ENCODE measurements at regions not wholly inside any gene's neighbourhood (a gene's known extent, or its start where the extent isn't known, plus 50 kb on each side); places are given as distances from the start of the nearest gene placed in this dataset.

DNA sequence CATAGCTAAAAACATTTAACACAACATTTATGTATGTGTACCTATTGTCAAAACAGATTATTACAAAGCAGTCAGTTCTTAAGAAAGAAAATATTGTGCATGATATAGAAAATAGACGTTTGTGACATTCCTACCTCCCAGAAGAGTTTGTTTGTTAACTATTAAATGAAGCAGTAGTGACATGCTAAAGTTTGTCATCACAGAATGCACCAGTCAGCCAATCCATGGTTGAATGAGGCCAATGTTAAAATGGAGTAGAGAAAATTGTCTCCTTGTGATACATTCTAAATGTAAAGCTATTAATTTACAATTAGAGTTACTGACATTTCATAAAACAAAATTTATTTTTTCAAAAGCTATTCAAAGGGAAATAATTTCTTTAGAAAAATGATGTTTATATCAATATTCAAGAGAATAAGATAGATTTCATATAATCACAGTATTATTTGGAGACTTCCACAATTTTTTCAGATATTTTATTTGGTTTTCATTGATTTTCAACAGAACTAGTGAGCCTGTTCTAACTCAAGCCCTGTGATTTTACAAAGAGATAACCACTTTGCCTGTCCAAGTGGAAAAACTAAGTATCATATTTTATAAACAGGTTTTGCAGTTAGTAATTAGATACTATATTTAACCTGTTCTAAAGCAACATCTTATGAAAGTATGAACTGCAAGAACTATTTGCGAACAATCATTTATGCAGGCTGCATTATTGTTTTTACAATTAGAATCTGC is 176.8 kb downstream of the ISL1 start:
- Histone ChIP-seq H3K36me3 (ENCODE audit: low read depth, missing control alignments) (no peaks in the 10 kb centered on the region), H3K27ac (no peak overlapping the region), H3K27me3 (no peaks in the 10 kb centered on the region), H3K9me3 (no peaks in the 10 kb centered on the region), H3K4me1 (no peaks in the 10 kb centered on the region), H3K4me3 (no peak overlapping the region)
- intact Hi-C loops (cut with DNase I; ENCODE audit: low total_unique reads): no loop called here
- no peak for DNase-seq
- WGBS, 2 donors: 64 to 71% methylated on average over 2 of the region's 2 CpGs
- TF ChIP-seq, protein P1, sequence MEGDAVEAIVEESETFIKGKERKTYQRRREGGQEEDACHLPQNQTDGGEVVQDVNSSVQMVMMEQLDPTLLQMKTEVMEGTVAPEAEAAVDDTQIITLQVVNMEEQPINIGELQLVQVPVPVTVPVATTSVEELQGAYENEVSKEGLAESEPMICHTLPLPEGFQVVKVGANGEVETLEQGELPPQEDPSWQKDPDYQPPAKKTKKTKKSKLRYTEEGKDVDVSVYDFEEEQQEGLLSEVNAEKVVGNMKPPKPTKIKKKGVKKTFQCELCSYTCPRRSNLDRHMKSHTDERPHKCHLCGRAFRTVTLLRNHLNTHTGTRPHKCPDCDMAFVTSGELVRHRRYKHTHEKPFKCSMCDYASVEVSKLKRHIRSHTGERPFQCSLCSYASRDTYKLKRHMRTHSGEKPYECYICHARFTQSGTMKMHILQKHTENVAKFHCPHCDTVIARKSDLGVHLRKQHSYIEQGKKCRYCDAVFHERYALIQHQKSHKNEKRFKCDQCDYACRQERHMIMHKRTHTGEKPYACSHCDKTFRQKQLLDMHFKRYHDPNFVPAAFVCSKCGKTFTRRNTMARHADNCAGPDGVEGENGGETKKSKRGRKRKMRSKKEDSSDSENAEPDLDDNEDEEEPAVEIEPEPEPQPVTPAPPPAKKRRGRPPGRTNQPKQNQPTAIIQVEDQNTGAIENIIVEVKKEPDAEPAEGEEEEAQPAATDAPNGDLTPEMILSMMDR (IDR thresholded peaks at IDR 0.05): no peak
- TF ChIP-seq POLR2A (IDR thresholded peaks at IDR 0.05): no peak

DNA sequence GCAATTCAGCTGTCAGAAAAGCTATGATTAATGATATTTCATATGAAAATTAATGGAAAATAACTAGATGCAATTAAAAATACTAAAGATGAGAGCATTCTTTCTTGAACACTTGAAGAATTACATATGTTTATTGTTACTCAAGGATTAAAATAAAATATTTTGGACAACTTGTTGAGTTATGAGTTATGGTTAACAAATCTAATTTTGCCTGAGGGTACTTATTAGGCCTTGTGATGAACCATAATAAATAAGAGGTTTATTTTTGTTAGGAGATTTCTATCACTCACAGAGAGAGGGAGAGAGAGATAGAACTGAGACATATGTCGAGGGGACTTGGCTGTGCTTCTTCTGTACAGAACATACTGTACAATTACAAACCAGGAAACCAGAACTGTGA is 183.7 kb downstream of the ISL1 start:
- H3K27ac ChIP-seq: no peak overlapping the region
- no peaks in the 10 kb centered on the region for H3K27me3 ChIP-seq
- no peaks in the 10 kb centered on the region for H3K4me1 ChIP-seq
- no peaks in the 10 kb centered on the region for H3K9me3 ChIP-seq
- 23 to 30% methylated on average over 1 of the region's 1 CpG for WGBS, 2 donors
- TF ChIP-seq, protein P1 (IDR thresholded peaks at IDR 0.05): no peak
- TF ChIP-seq POLR2A (IDR thresholded peaks at IDR 0.05): no peak
- no peaks in the 10 kb centered on the region for H3K36me3 ChIP-seq (ENCODE audit: low read depth, missing control alignments)
- no peak overlapping the region for H3K4me3 ChIP-seq
- intact Hi-C loops (cut with DNase I; ENCODE audit: low total_unique reads): no loop called here
- no peak for DNase-seq

DNA sequence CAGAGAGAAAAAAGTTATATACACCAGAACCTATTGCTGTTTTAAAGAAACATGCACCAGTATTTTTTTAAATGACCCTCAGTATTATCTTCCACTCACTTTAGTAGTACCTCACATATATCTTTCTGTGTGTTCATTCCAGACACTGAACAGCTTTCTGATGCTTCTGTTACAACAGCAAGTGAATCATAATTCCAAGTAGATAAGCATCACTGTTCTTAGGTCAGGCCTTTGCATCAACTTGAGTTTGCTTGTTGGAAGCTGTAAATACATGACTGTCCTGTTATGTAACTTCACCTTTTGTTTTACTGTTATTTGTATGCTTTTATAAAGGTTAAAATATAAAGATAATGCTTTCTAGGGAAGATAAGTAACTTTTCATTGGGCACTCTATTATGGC is 184.4 kb downstream of the ISL1 start:
- TF ChIP-seq, protein P1 (IDR thresholded peaks at IDR 0.05): no peak
- TF ChIP-seq POLR2A (IDR thresholded peaks at IDR 0.05): no peak
- Histone ChIP-seq H3K36me3 (ENCODE audit: low read depth, missing control alignments) (no peaks in the 10 kb centered on the region), H3K4me3 (no peak overlapping the region), H3K9me3 (no peaks in the 10 kb centered on the region), H3K27ac (no peak overlapping the region), H3K4me1 (no peaks in the 10 kb centered on the region), H3K27me3 (no peaks in the 10 kb centered on the region)
- intact Hi-C loops (cut with DNase I; ENCODE audit: low total_unique reads): no loop called here
- DNase-seq: no peak

DNA sequence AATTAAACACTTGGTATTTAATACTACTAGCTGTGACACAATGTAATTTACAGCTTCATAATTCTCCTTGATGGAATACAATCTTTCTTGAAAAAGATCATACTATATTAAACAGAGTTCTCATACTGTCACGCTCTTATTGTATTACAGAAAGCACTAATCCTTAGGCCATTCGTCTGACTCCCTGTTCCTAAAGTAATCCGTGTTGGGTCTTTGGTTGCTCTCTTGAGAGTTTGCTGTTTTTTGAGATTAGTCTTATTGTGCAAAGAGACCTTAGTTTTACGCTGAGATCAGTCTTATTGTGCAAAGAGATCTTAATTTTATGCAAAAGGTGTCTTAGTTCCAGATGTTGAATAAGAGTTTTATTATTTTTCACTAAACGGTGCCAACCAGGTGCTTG is 190.6 kb downstream of the ISL1 start:
- TF ChIP-seq, protein P1 (IDR thresholded peaks at IDR 0.05): no peak
- no peak for TF ChIP-seq POLR2A (IDR thresholded peaks at IDR 0.05)
- no peak overlapping the region for H3K4me3 ChIP-seq
- DNase-seq: no peak
- H3K27me3 ChIP-seq: no peaks in the 10 kb centered on the region
- H3K36me3 ChIP-seq (ENCODE audit: low read depth, missing control alignments): no peaks in the 10 kb centered on the region
- H3K9me3 ChIP-seq: no peaks in the 10 kb centered on the region
- intact Hi-C loops (cut with DNase I; ENCODE audit: low total_unique reads): no loop called here
- H3K4me1 ChIP-seq: no peaks in the 10 kb centered on the region
- 67 to 72% methylated on average over 5 of the region's 5 CpGs for WGBS, 2 donors
- H3K27ac ChIP-seq: no peak overlapping the region

DNA sequence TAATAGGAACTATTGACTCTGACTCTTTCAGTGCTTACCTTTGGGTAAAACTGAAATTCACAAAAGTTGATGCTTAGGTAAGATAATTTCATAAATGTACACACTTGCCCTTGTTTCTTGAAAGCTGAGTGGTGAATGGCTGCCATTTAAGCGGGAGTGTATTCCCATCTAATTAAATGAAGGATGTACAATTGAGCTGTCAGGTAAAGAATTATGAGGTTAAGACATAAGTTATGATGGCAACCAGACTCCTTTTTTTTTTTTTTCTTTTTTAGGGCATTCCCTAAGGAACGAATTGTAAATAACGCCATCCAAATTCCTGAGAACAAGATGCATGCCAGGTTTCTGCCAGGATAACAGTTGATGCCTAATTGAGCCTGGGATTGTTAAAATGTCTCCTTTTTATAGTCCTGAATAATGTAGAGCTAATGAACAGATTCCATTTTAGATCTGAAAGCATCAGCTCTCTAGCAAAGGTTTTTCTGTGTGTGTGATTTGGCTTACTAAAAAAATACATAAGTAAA is 199.7 kb downstream of the ISL1 start:
- no peaks in the 10 kb centered on the region for H3K9me3 ChIP-seq
- H3K4me3 ChIP-seq: no peak overlapping the region
- no peak for DNase-seq
- TF ChIP-seq POLR2A (IDR thresholded peaks at IDR 0.05): no peak
- TF ChIP-seq, protein P1 (IDR thresholded peaks at IDR 0.05): no peak
- intact Hi-C loops (cut with DNase I; ENCODE audit: low total_unique reads): no loop called here
- no peaks in the 10 kb centered on the region for H3K36me3 ChIP-seq (ENCODE audit: low read depth, missing control alignments)
- H3K4me1 ChIP-seq: no peaks in the 10 kb centered on the region
- WGBS, 2 donors: 29 to 37% methylated on average over 3 of the region's 3 CpGs
- no peak overlapping the region for H3K27ac ChIP-seq
- H3K27me3 ChIP-seq: no peaks in the 10 kb centered on the region
